ENCODE measurements at regions not wholly inside any gene's neighbourhood (a gene's known extent, or its start where the extent isn't known, plus 50 kb on each side); places are given as distances from the start of the nearest gene placed in this dataset.
A peak's percentile ranks its signal among the peaks of the same experiment; 100 is the strongest.

DNA sequence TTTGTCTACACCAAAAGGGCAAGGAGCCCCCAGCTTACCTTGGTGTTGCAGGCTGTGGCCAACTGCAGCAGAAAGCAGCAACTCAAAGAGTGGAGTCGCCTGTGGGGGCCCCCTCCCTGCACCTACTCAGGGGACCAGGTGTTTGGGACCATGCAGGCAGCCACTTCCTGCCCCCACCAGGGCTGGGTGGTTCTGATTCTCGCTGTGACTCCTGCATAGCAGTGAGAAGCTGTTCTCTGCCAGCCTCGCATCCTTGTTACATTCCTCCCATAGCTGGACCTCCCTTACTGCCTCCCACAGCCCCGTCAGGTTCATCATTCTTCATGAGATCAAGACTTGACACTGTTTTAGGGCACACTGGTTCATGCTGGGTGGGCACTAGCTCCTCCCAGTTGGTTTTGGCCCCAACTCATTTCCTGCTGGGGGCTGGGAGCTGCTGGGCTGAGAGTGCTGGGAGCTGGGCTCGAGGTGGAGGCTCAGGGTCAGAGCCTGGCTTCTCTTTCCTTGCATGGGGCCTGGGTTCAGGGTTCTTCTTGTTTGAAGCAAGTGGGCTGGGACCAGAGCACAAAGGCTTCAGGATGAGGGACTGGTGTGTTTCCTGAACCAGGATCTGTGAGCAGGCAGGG is 146.9 kb upstream of the C1orf174 start:
- no peak for DNase-seq

DNA sequence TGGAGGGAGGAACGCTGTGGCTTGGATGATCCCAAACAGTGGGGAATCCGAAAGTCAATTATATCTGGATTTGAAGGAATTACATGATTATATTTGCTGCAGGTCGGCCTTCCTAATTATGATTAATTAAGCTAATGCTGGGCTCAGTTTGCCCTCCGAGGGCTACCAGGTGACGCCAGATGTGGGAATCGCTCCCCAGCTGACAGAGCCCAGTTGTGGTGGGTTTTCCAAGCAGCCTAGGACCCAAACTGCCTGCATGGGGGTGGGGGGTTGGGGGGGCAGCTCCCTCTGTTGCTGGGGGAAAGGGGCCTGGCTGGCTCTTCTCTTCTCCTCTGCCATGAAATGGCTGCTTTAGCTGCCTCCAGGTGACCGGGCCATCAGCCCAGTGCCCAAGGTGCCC is 147.6 kb upstream of the C1orf174 start:
- no peak for DNase-seq

DNA sequence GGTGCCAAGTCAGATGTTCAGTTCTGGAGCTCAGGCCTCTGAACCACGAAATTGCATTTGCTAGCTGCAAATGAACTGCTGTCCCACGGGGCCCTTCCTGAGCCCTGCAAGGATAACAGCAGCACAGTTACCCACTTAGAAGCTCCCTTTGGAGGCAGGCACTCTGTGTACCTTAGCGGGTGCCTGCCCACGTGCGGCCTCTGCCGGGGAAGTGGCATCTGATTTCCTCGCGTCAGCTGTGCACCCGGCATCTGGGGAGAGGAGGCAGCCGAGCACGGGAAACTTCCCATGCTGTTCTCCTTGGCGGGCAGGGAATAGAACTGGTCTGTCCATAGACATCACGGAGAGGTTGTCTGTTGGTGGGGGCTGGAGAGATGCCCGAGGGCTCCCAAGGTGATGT is 148.0 kb upstream of the C1orf174 start:
- DNase-seq: peak; percentile 80

DNA sequence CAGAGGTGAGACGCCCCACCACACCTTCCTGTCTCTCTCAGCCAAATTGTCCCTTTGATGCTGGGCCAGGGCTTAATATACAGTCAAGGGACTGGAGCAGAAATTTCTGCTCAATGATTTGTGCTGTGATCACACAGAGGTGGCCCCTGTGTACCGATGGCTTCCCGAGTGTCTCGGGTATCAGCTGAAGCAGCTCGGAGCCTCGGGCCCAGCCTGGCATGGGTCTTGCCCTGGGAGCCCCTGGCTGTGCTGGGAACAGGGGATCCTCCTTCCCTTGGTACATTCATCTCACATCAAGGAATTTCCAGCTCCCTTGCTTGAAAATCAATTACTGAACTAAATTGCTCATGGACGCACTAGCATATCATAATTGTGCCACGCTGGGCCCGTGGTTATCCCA is 148.8 kb upstream of the C1orf174 start:
- no peak for DNase-seq

DNA sequence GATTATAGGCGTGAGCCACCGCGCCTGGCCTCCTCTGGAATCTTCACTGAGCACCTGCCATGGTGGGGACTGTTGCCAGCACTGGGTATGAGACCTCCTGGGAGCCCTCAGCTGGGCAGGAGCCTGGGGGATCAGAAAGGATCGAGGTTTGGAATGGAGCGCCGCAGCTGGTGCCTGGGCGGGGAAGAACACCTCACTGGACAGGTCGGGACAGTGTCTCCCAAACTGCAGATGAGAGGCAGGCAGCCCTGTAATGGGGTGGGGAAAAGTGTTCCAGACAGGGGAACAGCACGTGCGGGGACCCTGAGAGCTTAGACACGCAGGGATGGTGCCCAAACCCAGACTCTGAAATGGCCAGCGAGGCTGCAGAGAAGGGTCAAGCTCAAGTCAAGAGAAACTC is 150.9 kb upstream of the C1orf174 start:
- DNase-seq: no peak

DNA sequence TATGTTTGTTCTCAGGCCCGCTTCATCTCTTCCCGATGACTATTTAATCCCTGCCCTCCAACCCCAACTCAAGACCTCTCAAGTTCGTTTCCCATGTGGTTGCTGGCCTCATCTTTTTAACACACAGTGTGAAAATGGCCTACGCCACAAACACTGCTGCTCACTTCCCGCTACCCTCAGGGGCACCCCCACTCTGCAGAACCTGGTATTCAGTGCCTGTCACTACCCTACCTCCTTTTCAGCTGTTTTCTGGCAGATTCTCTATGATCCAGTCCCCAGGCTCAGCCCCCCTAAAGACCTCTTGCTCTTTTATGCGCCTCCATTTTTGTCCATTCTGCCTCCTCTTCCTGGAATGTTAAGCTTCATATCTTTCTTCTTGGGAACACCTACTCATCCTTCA is 152.6 kb upstream of the C1orf174 start:
- DNase-seq: no peak

DNA sequence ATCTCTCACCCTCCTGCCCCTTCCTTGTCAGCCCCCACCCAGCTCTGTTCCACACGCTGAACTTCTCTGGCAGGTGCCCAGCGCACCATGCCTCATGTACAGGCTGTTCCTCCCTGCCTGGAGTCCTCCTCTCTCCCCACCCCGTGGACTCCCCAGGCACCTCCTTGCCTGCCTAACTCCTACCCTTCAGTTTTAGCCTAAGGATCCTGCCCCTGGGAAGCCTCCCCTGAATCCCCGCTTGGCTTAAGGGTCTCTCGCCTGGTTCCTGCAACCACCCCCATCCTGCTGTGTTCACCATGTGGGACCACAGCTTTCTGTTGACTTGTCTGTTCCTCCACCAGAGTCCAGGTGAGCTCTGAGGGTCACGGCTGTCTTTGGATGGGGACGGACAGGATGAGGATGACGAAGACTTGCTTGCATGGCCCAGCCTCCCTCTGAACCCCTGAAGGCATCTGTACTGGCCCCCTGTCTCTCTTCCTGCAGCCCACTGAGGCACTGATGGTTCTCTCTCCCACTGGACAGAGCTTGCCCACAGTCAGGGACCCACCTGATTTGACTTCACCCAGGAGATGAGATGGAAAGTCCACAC is 153.2 kb upstream of the C1orf174 start:
- no peak for DNase-seq

DNA sequence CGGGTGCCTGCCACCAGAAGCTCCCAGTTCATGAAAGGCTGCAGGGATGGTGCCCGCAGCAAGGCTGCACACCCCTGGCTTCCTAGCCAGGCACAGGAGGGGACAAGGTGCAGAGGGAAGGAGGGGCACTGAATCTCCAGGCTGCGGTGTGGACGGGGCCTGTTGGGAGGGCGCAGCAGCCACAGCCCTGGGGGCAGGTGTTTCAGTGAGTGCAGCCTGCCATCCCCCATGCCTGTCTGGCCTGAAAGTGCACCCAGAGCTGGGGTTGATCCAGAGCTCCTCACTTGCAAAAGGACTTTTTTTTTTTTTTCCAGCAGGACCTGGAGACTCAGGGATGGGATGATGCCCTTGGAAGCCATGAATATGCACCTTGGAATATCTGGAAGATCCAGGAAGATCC is 153.7 kb upstream of the C1orf174 start:
- no peak for DNase-seq

DNA sequence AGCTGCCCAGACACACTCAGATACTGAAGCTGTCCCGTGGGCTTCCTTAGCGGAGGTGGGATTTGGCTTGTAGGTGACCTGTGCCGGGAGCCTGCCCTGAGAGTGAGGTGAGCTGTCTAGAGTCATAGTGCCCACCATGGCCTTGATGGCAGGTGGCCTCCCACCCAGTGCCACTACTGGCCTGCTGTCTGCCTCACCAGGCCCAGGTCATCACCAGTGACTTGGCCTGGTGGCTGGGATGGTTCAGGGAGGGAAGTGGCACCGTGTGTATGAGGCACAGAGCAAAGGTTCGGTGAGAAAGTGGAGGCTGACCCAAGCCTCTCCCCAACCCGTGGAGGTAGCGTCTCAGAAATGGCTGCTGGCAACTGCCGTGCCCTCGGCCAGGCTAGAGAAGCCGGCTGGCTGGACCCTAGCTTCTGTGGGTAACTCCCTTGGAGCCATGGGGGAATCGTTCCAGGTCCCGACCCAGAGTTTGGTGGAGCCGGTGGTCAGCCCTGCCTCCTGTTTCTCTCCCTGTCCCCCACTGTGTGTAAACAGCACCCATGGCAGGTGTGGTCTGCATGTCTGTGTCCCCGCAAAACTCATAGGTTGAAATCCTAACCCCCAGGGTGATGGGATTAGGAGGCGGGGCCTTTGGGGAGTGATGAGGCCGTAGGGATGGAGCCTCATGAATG is 155.4 kb upstream of the C1orf174 start:
- no peak for DNase-seq

DNA sequence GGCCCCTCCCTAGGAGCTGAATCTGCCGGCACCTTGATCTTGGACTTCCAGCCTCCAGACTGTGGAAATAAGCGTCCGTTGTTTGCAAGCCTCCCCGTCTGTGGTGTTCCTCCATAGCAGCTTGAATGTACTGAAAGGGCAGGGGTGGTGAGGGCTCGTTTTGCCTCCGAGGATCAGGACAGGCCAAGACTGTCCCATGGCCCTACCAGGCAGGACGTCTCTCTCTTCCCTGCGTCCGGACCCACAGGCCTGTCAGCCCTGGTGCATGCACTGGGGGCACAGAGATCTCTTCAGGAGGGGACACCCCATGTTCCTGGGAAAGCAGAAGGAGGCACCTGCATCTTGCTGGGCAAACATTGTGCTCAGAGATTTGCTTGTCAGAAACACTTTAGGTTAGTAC is 156.3 kb upstream of the C1orf174 start:
- no peak for DNase-seq

DNA sequence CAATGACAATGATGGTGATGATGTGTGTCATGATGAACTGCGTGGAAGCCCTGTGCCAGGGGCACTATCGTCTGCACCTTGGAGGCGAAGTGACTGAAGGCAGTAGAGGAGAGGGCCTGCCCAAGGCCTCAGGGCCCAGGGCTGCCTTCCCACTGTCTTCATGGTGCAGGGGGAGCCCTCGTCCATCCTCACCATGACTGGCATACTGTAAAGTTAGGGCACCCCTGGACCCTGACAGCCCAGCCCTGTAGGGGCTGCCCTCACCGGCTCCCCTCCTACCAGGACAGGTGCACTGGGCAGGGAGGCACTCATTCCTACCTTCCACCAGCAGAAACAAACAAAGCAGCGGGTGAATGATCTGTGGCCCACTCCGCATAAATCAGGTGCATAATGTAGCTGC is 156.9 kb upstream of the C1orf174 start:
- DNase-seq: no peak

DNA sequence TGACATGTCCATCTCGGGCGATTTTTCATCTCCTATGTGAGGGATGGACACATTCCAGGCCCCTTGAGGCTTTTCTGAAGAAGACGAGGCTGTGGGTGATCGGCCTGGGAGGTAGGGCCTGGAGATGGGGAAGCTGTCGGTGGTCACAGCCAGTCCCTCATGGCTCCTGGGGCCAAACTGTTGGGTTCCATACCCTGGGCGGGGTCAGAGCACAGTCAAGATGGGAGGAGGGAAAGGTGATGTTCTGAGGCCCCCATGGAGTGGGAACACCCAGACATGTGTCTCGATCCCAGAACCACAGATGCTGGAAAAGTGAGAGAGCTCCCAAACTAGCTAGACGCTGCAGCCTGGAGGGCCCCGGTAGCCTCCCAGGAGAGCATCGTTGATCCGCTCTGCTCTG is 157.5 kb upstream of the C1orf174 start:
- no peak for DNase-seq

DNA sequence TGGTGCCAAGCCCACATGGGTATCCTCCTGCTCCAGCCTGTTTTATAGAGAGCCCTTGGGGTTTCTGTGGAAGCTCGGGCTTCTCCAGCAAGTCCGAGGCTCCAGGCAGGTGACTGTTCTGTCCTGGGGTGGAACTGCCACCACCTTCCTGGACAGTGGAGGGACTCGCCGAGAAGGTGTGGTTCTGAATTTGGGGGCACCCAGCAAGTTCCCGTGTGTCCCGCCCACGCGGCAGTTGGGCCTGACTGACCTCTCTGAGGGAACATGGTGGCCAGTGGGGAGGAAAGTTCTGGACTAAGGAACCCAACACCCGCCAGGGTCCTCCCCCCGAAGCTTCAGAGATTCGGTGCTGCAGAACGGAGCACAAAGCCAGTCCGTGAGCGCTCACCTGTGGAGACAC is 158.1 kb upstream of the C1orf174 start:
- no peak for DNase-seq

DNA sequence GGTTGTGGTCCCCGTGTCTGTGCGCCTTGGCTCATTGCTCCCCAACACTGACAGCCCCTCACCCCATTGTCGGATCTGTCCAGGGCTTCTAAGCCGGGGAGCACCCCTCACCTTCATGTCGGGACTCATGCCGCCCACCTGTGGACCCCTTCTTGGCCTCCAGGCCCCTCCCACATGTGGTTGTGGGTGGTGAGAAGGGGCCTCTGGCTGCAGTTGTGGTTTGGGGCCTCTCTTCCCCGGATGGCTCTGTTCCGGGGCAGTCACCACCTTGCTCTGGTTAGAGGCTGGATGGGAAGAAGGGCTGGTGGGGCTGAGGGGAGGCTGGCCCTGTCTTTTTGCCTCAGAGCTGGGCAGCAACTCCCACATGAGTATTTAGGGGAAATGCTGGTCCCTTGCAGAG is 158.6 kb upstream of the C1orf174 start:
- no peak for DNase-seq

DNA sequence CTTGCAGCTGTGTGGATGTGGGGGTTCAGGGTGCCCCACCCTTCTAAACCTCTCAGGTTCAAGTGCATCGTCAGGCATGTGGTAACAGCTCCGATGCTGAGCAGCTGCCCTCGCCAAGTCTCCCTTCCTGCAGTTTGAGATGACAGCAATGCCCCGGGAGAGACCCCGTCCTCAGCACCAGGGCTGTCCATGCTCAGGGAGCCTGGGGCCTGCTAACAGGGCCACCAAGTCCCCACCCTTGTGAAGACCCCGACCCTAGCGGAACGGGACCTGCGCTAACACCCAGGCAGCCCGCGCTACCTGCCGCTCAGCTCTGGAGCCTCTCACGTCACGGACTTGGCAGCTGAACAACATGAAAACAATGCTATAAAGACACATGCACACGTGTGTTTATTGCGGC is 159.2 kb upstream of the C1orf174 start:
- no peak for DNase-seq

DNA sequence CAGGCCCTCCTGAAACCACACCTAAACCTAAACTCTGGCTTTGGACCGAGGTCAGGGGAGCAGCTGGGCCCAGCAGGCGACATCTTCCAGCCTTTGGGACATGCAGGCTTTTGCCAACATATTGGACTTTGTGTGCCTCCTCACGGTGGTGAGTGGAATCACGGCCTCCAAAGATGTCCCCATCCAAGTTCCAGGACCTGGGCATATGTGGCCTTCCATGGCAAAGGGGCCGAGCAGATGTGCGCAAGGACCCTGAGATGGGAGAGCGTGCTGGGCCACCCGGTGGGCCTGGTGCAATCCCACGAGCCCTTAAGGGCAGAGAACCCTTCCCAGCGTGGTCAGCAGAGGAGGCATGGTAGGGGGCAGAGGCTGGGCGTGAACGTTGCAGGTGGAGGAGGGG is 160.8 kb upstream of the C1orf174 start:
- no peak for DNase-seq

DNA sequence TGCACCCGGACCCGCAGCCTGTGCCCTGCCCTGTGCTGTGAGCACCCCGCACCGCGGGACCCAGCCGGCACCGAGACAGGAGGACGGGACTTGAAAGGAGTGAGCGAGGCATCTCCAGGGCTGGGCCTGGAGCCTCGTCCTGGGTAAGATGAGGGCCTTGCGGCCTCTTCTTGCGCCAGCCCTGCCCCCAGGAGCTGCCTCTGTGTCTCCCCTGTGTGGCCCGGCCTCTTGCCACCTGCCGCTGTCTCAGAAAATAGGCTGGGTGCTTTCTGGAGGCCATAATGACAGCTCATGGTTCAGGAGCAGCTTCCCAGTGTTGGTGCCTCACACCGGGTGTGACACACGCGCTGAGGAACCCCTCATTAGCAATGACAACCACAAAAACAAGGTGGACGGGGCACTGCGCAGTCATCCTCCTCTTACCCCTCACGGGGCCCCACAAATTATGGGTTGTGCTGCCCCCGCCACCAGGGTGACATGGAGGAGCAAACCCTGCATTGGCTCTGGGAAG is 161.5 kb upstream of the C1orf174 start:
- no peak for DNase-seq

DNA sequence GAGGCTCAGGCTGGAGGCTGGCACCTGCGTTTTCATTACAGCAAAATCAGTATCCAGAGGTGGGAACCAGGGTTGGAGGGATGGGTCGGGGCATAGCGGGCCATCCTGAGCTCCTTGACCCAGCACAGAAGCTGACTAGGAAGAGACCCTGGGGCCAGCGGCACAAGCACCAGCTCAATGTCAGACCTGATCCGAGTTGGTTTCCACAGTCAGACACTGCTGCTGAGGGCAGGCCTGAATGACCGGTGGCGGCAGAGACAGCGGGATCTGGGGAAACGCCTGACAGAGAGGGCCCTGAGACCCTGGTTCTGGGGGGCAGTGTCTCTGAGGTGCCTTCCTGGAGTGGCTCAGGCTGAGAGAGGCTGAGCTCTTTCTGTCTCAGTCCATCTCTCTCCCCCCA is 162.0 kb upstream of the C1orf174 start:
- no peak for DNase-seq

DNA sequence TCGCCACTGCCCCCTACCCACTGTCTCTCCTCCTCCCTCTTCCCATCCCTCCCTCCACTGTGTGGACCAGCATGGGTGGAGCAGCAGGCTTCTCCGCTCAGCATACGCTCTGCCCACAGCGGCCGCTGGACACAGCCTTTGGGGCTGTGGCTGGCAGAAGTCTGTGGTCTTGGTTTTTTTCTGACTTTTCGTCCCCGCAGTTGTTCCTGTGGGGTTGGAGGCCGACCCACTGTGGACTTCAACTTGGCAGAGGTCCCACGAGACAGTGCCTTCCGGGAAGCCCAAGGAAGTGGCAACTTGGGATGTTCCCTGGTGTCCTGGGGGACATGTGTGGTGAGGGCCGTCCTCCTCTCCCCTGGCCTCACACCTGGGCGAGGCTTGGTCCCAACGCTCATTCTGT is 162.5 kb upstream of the C1orf174 start:
- no peak for DNase-seq

DNA sequence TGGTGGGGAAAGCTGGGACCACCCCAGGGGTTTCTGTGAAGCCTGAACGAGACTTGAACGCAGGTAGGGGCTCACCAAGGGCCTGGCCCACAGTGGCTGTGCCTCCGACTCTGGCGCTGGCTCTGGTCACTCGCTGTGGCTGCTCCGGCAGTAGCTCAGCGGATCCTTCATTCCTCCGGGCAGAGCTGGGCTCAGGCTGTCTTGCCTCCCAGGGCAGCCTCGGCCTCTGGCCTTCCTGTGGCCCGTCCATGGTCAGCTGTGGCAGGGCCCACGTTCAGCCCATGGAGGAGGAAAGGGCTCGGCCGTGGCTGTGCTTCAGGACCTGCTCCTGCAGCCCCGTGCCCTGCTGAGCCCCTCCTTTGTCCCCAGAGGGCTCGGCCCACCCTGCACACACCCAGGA is 162.9 kb upstream of the C1orf174 start:
- DNase-seq: no peak

DNA sequence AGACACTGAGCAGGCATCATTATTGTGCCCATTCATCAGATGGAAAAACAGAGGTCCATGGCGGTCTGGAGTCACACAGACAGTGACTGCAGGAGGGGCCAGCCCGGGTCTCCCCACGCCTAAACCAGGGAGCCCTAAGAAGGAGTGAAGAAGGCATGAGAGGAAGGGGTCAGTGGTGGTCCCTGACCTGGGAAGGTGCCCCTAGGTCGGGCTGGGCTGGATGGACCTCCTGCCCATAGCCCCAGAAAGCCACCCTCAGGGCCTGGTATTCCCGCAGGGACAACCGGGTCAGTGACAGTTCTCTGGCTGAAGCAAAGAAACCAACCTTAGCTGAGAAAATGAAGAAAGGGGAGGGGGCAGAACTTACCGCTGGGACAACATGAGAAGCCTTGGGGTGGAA is 163.4 kb upstream of the C1orf174 start:
- DNase-seq: no peak

DNA sequence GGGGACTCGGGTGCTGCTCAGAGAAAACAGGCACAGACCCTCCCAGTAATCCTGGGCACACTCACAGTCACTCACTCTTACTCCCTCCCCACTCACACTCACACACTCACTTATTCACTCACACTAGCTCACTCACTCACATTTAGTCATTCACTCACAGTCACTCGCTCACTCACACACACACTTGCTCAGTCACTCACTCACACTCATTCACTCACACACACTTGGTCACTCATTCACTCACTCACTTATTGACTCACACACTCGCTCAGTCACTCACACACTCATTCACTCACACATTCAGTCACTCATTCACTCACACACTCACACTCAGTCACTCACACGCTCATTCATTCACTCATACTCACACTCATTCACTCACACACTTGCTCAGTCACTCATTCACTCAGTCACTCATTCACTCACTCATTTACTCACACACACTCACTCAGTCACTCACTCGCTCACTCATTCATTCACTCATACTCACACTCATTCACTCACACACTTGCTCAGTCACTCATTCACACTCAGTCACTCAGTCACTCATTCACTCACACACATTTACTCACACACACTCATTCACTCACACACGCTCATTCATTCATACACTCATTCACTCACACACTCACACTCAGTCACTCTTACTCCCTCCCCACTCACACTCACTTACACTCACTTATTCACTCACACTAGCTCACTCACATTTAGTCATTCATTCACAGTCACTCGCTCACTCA is 164.2 kb upstream of the C1orf174 start:
- no peak for DNase-seq

DNA sequence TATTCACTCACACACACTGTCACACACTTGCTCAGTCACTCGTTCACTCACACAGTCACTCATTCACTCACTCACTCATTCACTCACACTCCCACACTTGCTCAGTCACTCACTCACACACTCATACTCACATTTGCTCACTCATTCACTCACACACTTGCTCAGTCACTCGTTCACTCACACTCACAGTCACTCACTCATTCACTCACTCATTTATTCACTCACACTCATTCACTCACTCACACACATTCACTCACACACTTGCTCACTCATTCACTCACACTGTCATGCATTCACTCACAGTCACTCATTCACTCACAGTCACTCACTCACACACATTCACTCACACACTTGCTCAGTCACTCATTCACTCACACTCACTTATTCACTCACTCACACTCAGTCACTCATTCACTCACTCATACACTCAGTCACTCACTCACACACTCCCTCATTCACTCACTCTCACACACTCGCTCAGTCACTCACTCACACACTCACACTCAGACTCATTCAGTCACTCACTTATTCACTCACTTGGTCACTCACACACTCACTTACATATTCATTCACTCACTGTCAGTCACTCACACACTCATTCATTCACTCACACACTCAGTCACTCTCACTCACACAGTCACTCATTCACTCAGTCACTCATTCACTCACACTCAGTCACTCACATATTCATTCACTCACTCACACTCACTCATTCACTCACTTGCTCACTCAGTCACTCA is 167.0 kb upstream of the C1orf174 start:
- DNase-seq: no peak
